ENCODE measurements at regions not wholly inside any gene's neighbourhood (a gene's known extent, or its start where the extent isn't known, plus 50 kb on each side); places are given as distances from the start of the nearest gene placed in this dataset.

GRCh38 chr18:78822949-78823285 is 156.7 kb upstream of the SALL3 start:
- Histone ChIP-seq H3K79me2 (ENCODE audit: control insufficient read depth, low read length) (no peaks in the 10 kb centered on the region), H3K36me3 (ENCODE audit: control insufficient read depth, low read length) (no peaks in the 10 kb centered on the region), H4K20me1 (ENCODE audit: control insufficient read depth, insufficient read depth, low read depth, low read length) (no peaks in the 10 kb centered on the region), H3K4me3 (ENCODE audit: low read length) (no peak overlapping the region), H3K4me2 (ENCODE audit: low read length) (no peak overlapping the region), H3K9me2 (replicated peaks; ENCODE audit: control insufficient read depth, low read length) (no peaks in the 10 kb centered on the region), H3F3A (ENCODE audit: control insufficient read depth, insufficient read depth) (no peaks in the 10 kb centered on the region), H3K27me3 (ENCODE audit: control insufficient read depth, low read length) (no peaks in the 10 kb centered on the region), H3K27ac (ENCODE audit: low read depth, low read length) (no peak overlapping the region), H3K4me1 (ENCODE audit: control insufficient read depth, low read length) (no peaks in the 10 kb centered on the region), H3K9me3 (ENCODE audit: control insufficient read depth, insufficient read depth, low read length) (no peaks in the 10 kb centered on the region)
- TF ChIP-seq CTCF (IDR thresholded peaks at IDR 0.05; ENCODE audit: low read depth, low read length, poor library complexity, severe bottlenecking) (no peak), EZH2phosphoT487 (IDR thresholded peaks at IDR 0.05; ENCODE audit: borderline replicate concordance, low read length) (no peak)

- Histone ChIP-seq H3K9me2 (replicated peaks; ENCODE audit: control insufficient read depth, low read length) (no peaks in the 10 kb centered on the region), H3F3A (ENCODE audit: control insufficient read depth, insufficient read depth) (no peaks in the 10 kb centered on the region), H3K27me3 (ENCODE audit: control insufficient read depth, low read length) (no peaks in the 10 kb centered on the region), H3K4me2 (ENCODE audit: low read length) (no peak overlapping the region), H3K9me3 (ENCODE audit: control insufficient read depth, insufficient read depth, low read length) (no peaks in the 10 kb centered on the region), H3K27ac (ENCODE audit: low read depth, low read length) (no peak overlapping the region), H3K4me1 (ENCODE audit: control insufficient read depth, low read length) (no peaks in the 10 kb centered on the region), H3K36me3 (ENCODE audit: control insufficient read depth, low read length) (no peaks in the 10 kb centered on the region), H3K4me3 (ENCODE audit: low read length) (no peak overlapping the region), H4K20me1 (ENCODE audit: control insufficient read depth, insufficient read depth, low read depth, low read length) (no peaks in the 10 kb centered on the region), H3K79me2 (ENCODE audit: control insufficient read depth, low read length) (no peaks in the 10 kb centered on the region)
- TF ChIP-seq CTCF (IDR thresholded peaks at IDR 0.05; ENCODE audit: low read depth, low read length, poor library complexity, severe bottlenecking) (no peak), EZH2phosphoT487 (IDR thresholded peaks at IDR 0.05; ENCODE audit: borderline replicate concordance, low read length) (no peak)
Measured at GRCh38 chr18:78825168-78825567, 154.4 kb upstream of the SALL3 start.

- Histone ChIP-seq H3K4me3 (ENCODE audit: low read length) (no peak overlapping the region), H3K27me3 (ENCODE audit: control insufficient read depth, low read length) (no peaks in the 10 kb centered on the region), H3K36me3 (ENCODE audit: control insufficient read depth, low read length) (no peaks in the 10 kb centered on the region), H3K9me3 (ENCODE audit: control insufficient read depth, insufficient read depth, low read length) (no peaks in the 10 kb centered on the region), H3K4me1 (ENCODE audit: control insufficient read depth, low read length) (no peaks in the 10 kb centered on the region), H4K20me1 (ENCODE audit: control insufficient read depth, insufficient read depth, low read depth, low read length) (no peaks in the 10 kb centered on the region), H3K27ac (ENCODE audit: low read depth, low read length) (no peak overlapping the region), H3F3A (ENCODE audit: control insufficient read depth, insufficient read depth) (no peaks in the 10 kb centered on the region), H3K9me2 (replicated peaks; ENCODE audit: control insufficient read depth, low read length) (no peaks in the 10 kb centered on the region), H3K79me2 (ENCODE audit: control insufficient read depth, low read length) (no peaks in the 10 kb centered on the region), H3K4me2 (ENCODE audit: low read length) (no peak overlapping the region)
- TF ChIP-seq CTCF (IDR thresholded peaks at IDR 0.05; ENCODE audit: low read depth, low read length, poor library complexity, severe bottlenecking): no peak
- no peak for TF ChIP-seq EZH2phosphoT487 (IDR thresholded peaks at IDR 0.05; ENCODE audit: borderline replicate concordance, low read length)
Measured at GRCh38 chr18:78826631-78827030, 153.0 kb upstream of the SALL3 start.

GRCh38 chr18:78827141-78827540 is 152.5 kb upstream of the SALL3 start:
- H3K9me2 ChIP-seq (replicated peaks; ENCODE audit: control insufficient read depth, low read length): no peaks in the 10 kb centered on the region
- no peaks in the 10 kb centered on the region for H3F3A ChIP-seq (ENCODE audit: control insufficient read depth, insufficient read depth)
- no peaks in the 10 kb centered on the region for H3K36me3 ChIP-seq (ENCODE audit: control insufficient read depth, low read length)
- H4K20me1 ChIP-seq (ENCODE audit: control insufficient read depth, insufficient read depth, low read depth, low read length): no peaks in the 10 kb centered on the region
- TF ChIP-seq EZH2phosphoT487 (IDR thresholded peaks at IDR 0.05; ENCODE audit: borderline replicate concordance, low read length) (no peak), CTCF (IDR thresholded peaks at IDR 0.05; ENCODE audit: low read depth, low read length, poor library complexity, severe bottlenecking) (no peak)
- H3K4me2 ChIP-seq (ENCODE audit: low read length): no peak overlapping the region
- no peak overlapping the region for H3K27ac ChIP-seq (ENCODE audit: low read depth, low read length)
- H3K27me3 ChIP-seq (ENCODE audit: control insufficient read depth, low read length): no peaks in the 10 kb centered on the region
- H3K9me3 ChIP-seq (ENCODE audit: control insufficient read depth, insufficient read depth, low read length): no peaks in the 10 kb centered on the region
- H3K4me3 ChIP-seq (ENCODE audit: low read length): no peak overlapping the region
- no peaks in the 10 kb centered on the region for H3K4me1 ChIP-seq (ENCODE audit: control insufficient read depth, low read length)
- no peaks in the 10 kb centered on the region for H3K79me2 ChIP-seq (ENCODE audit: control insufficient read depth, low read length)
